BJ (cell line): ENCODE measurements at regions not wholly inside any gene's neighbourhood (a gene's known extent, or its start where the extent isn't known, plus 50 kb on each side); places are given as distances from the start of the nearest gene placed in this dataset.
A peak's percentile ranks its signal among the peaks of the same experiment; 100 is the strongest.

Experiments used
- CTCF ChIA-PET: fragments of 350-600 bp; formaldehyde crosslinking; extraction: SDS; loops from one replicate; lab custom pipeline; 2021; ENCODE audit warnings: antibody characterized with exemption, inconsistent platforms; lab: Yijun Ruan, JAX
- POLR2A ChIA-PET: fragments of 300-600 bp; sonication (Branson Sonifier 250); formaldehyde crosslinking; extraction: SDS; loops from one replicate; lab custom pipeline; 2021; ENCODE audit warnings: antibody characterized with exemption; lab: Charles Lee
- DNase-seq: peaks from one replicate; pipeline ENCODE4 v3.0.0-alpha.2; 2011; ENCODE audit warnings: low read depth
- H3K27me3 ChIP-seq: 2 replicates; pipeline ENCODE4 v1.6.0; 2011; ENCODE audit warnings: low read length; ENCODE audit not compliant: control insufficient read depth, insufficient read depth
- H3K36me3 ChIP-seq: 2 replicates; pipeline ENCODE4 v1.5.1; 2011; ENCODE audit warnings: low read length; ENCODE audit not compliant: control insufficient read depth, insufficient read depth
- H3K4me3 ChIP-seq: 2 replicates; pipeline ENCODE4 v1.5.1; 2011; ENCODE audit warnings: low read depth, mild to moderate bottlenecking, control low read depth, low read length
- TF ChIP-seq, protein P1 (sequence below): IDR thresholded peaks from 2 replicates; pipeline ENCODE4 v1.5.1; 2011; ENCODE audit warnings: low read depth, mild to moderate bottlenecking, control low read depth, inconsistent platforms, low read length, moderate library complexity; ENCODE audit not compliant: insufficient read depth

DNA sequence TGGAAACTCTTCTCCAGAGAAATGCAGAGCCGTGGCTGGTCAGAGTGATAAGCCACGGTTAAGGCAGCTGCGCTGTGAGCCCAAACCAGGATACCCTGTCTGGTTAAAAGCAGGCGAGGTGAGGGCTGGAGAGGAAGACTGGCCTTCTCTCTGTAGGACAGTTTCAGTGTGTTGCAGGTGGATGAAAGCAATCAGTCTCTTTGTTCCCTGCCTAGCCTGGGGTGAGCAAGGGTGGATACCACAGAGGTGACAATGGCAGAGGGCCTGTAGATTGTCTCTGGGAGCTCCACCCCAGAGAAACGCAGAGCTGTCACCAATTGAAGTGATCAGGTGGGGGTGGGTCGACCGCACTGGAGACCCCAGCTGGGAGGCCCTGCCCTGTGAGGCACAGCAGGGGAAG lies 621.9 kb downstream of the LRFN5 start:
- POLR2A ChIA-PET: no interaction called here
- CTCF ChIA-PET: no interaction called here
- H3K4me3 ChIP-seq: no peak overlapping the region
- no peaks in the 10 kb centered on the region for H3K36me3 ChIP-seq
- TF ChIP-seq, protein P1, sequence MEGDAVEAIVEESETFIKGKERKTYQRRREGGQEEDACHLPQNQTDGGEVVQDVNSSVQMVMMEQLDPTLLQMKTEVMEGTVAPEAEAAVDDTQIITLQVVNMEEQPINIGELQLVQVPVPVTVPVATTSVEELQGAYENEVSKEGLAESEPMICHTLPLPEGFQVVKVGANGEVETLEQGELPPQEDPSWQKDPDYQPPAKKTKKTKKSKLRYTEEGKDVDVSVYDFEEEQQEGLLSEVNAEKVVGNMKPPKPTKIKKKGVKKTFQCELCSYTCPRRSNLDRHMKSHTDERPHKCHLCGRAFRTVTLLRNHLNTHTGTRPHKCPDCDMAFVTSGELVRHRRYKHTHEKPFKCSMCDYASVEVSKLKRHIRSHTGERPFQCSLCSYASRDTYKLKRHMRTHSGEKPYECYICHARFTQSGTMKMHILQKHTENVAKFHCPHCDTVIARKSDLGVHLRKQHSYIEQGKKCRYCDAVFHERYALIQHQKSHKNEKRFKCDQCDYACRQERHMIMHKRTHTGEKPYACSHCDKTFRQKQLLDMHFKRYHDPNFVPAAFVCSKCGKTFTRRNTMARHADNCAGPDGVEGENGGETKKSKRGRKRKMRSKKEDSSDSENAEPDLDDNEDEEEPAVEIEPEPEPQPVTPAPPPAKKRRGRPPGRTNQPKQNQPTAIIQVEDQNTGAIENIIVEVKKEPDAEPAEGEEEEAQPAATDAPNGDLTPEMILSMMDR: no peak
- DNase-seq: no peak
- H3K27me3 ChIP-seq: no peaks in the 10 kb centered on the region

- Histone ChIP-seq H3K4me3 (no peak overlapping the region), H3K27me3 (no peaks in the 10 kb centered on the region), H3K36me3 (no peaks in the 10 kb centered on the region)
- CTCF ChIA-PET: interaction anchor here (0.6 to 1.0 kb wide), 2 partner anchors 24 to 25 kb away, joined by 3 read pairs; no protein-coding TSS in a partner anchor
- DNase-seq: no peak
- POLR2A ChIA-PET: no interaction called here
- TF ChIP-seq, protein P1: peak; percentile 85
Observed at GRCh38 chr14:42224053-42224888, 617.6 kb downstream of the LRFN5 start.

DNA sequence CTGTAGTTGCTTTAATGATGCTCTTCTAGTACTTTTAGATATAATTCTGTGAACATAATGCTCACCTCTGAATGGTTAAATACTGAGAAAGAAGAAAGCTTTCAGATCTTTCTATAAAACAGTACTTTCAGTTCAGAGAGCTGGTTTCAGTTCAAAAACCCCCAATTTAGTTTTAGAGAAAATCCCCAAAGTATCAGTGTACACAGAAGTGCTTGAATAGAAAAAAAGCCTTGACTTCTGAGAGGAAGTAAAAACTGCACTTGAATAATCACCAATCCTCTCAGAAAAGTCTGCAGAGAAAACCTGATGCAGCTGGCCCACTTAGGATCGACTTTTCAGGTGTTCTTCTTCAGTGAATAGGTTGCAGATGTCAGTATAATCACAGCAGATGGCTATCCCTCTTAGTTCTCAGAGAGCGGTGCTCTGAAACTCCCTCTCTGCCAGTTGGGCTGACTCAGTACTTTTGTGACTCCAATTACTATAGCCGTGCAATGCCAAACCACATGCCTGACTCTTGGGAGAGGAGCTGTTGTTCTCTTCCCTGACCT lies 616.3 kb downstream of the LRFN5 start:
- ChIA-PET POLR2A (no interaction called here), CTCF (no interaction called here)
- Histone ChIP-seq H3K27me3 (no peaks in the 10 kb centered on the region), H3K36me3 (no peaks in the 10 kb centered on the region), H3K4me3 (no peak overlapping the region)
- peak; percentile 13 for DNase-seq
- TF ChIP-seq, protein P1: no peak

GRCh38 chr14:42214981-42215491 lies 608.4 kb downstream of the LRFN5 start:
- Histone ChIP-seq H3K27me3 (no peaks in the 10 kb centered on the region), H3K36me3 (no peaks in the 10 kb centered on the region), H3K4me3 (no peak overlapping the region)
- DNase-seq: peak; percentile 27
- ChIA-PET CTCF (interaction anchor here (2.0 kb wide), 1 partner anchor 11 kb away, joined by 6 read pairs; no protein-coding TSS in a partner anchor), POLR2A (no interaction called here)
- TF ChIP-seq, protein P1: no peak

DNA sequence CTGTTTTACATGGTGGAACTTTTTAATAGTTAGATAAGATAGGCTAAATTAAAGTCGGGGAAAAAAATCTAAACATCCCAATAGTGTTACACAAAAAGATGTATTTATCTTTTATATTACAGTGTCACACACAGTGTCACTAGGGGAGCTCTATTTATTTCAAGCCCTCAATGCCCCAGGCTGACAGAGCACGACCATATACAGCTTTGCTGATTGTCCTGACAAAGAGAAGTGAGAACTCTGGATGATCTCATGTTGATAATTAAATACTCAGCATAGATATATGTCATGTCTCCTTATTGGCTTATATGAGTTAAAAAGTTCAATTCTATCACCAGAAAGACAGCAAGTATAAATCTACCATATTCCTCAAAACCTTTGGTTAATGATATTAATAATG lies 594.3 kb downstream of the LRFN5 start:
- TF ChIP-seq, protein P1: no peak
- no peak overlapping the region for H3K4me3 ChIP-seq
- no peak for DNase-seq
- no peaks in the 10 kb centered on the region for H3K27me3 ChIP-seq
- H3K36me3 ChIP-seq: no peaks in the 10 kb centered on the region
- CTCF ChIA-PET: no interaction called here
- POLR2A ChIA-PET: no interaction called here
